IPS-18c (cell line): ENCODE measurements at regions not wholly inside any gene's neighbourhood (a gene's known extent, or its start where the extent isn't known, plus 50 kb on each side); places are given as distances from the start of the nearest gene placed in this dataset.

Experiments
- H3K4me3 ChIP-seq: 2 replicates; pipeline ENCODE4 v1.7.0; 2013; ENCODE audit warnings: low read depth, mild to moderate bottlenecking, low read length, moderate library complexity; ENCODE audit not compliant: insufficient read depth
- H3K9me3 ChIP-seq: one replicate; pipeline ENCODE4 v1.6.1; 2013; ENCODE audit warnings: mild to moderate bottlenecking, low read length, moderate library complexity; ENCODE audit not compliant: control insufficient read depth, insufficient read depth

DNA sequence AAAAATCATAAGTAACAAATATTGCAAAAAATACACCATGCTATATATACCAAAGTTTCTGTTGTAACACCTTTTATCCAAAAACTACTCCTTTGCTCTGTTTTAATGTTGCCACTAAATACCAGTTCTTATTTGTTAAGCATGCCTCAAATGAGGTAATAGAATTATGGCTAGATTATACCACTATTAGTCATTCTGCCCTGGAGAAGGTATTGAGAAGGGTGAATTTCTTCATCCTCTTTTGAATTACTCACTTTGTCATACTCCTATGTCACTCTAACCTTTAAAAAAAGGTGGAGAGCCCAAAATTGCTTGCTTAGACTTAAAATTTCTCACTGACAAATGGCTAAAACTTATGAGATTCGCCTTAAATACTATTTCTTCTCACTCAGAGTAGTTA lies 750.9 kb downstream of the MAT2B start:
- H3K9me3 ChIP-seq: no peaks in the 10 kb centered on the region

DNA sequence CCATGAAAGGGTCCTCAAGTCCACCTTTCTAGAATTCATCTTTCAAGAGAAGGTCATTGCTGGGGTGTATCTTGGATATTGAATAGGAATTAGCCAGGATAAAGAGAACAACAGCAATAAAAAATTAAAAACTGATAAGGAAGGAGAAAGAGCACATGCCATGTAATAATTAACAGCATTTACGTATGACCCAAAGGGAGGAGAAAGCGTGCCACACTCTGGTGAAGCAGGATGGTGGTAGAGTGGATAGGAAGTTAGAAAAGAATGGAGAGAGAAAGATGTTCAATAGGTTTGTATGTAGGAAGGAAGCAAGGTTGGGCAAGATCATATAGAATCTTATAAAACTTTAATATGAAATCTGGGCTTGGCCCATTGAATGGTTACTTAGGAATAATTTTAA lies 751.5 kb downstream of the MAT2B start:
- no peak overlapping the region for H3K4me3 ChIP-seq

More for the DNA sequence above, 750.9 kb downstream of the MAT2B start:
- H3K4me3 ChIP-seq: no peak overlapping the region

DNA sequence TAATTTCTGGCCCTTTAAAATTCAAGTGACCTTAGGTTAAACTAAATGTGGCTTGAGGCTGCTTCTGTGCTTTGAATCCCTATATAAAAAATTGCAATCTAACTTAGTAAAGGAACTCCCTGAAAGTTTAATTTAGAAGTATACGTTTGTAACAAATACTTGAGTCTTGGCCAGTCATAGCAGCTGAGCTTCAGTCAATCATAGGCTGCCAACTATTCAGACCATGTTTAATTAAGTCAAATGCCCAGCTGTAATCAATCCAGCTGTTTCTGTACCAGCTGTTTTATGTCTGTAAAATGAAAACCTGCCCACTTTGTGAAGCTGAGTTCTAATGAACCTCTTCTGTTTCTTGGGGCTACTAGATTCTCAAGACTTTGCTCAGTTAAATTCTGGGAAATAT lies 760.1 kb downstream of the MAT2B start:
- no peaks in the 10 kb centered on the region for H3K9me3 ChIP-seq
- H3K4me3 ChIP-seq: no peak overlapping the region

More for the DNA sequence above, 751.5 kb downstream of the MAT2B start:
- H3K9me3 ChIP-seq: no peaks in the 10 kb centered on the region

DNA sequence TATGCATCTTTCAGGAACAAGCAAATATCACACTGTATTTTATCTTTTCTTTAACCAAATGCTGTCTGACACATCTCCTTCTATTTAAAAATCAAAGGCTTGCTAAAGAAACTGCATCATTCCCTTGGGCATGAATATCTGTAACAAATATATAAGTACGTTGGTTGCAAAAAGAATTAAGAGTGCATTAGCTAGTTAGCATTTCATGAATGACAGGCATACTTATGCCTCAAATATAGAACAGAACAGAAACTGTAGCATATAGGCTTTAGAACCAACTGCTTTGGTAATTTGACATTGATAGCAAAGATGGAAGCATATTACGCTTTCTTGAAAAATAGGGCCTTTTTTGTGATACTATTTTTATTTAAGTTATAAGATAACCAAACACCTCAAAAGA lies 761.2 kb downstream of the MAT2B start:
- H3K9me3 ChIP-seq: no peaks in the 10 kb centered on the region
- no peak overlapping the region for H3K4me3 ChIP-seq

DNA sequence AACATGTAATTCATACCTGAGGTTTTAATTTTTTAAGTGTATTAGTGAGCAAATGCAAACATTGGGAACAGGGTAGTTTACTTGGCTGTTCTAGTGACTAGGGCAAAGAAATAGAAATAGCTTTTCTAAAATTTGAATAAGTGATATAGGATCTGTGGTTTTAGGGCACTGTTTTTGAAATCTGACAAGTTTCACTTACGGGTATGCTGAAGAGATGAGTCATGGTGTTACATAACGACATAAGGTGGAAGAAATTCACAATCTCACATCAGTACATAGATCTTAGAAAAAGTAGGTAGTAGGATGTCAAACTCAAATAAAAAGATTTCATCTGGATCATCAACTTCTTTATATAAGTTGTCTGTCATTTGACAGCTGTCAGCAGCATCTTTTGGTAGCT lies 772.3 kb downstream of the MAT2B start:
- H3K4me3 ChIP-seq: no peak overlapping the region
- H3K9me3 ChIP-seq: no peaks in the 10 kb centered on the region

DNA sequence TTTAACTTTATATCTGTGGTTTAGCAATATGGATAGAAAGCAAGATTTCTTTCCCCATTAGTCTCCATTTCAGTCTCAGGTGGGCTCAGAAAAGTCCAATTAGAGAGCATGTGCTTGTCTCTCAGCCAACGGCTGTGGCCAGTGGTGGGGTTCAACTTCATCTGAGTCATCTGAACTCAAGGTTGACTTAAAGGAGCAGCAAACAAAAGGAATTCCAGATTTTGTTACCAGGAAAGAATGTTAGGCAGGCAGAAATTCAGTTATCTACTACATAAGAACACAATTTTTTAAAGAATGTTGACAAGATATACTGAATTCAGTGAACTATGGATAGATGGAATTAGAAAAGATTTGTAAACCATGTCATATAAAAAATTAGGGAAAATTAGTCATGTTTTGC lies 784.1 kb downstream of the MAT2B start:
- Histone ChIP-seq H3K9me3 (no peaks in the 10 kb centered on the region), H3K4me3 (no peak overlapping the region)

DNA sequence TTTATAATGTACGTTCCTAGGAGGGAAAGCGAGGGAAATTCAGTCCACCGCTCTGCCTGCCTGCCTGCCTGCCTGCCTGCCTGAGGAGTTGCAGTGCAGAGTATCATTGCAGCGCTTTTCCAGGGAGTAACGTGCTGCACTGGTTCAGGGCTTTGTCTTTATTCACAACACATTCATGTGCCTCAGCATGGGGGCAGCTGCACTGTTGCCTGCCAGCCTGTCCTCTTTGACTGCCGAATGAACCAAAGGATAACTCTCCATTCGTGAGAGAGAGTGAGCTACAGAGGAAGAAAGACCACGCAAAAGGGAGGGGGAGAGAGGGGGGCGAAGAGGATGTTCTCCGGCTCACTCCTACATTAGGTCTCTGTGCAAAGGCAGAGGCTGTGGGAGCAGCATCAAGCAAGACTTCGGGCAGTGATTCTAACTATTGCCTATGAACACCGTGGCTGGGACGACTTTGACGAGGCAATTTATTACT lies 791.2 kb downstream of the MAT2B start:
- H3K4me3 ChIP-seq: peak overlapping the region; percentile 34; the same call in 1 of the 2 replicates
- H3K9me3 ChIP-seq: no peaks in the 10 kb centered on the region

DNA sequence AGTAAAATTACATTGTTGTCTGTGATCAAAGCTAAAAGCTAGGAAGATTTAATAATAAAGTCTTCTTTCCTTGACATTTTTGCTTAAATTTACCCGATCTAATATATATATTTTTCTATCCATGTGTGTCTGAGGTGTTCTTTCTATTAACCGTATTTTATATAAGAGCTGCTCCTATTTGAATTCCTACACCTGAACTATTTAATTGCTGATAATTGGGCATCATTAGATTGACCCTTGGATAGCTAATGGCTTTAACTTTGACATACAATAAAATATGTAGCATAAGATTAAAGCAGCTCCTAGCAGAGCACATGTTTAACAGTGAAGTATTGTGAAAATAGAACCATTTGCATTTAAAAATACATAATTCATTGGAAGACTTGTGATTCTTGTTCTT lies 792.7 kb downstream of the MAT2B start:
- no peak overlapping the region for H3K4me3 ChIP-seq
- H3K9me3 ChIP-seq: no peaks in the 10 kb centered on the region

DNA sequence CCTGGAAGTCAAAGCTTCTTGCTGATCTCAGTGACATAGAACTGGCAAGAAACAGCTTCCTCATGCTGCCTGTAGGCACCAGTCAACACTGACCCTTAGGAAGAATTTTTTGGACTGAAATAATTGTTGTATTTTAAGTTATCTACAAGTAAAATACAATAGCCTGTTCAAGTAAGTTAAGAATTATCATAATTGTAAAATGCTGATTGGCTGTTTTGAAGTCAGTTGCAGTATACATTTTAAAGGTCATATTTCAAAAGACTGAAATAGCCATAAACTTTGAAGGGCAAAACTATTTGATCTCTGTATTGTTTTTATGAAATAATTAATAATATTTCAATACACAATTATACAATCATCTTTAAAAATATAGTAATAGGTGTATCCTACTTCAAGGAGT lies 794.9 kb downstream of the MAT2B start:
- Histone ChIP-seq H3K9me3 (no peaks in the 10 kb centered on the region), H3K4me3 (no peak overlapping the region)

DNA sequence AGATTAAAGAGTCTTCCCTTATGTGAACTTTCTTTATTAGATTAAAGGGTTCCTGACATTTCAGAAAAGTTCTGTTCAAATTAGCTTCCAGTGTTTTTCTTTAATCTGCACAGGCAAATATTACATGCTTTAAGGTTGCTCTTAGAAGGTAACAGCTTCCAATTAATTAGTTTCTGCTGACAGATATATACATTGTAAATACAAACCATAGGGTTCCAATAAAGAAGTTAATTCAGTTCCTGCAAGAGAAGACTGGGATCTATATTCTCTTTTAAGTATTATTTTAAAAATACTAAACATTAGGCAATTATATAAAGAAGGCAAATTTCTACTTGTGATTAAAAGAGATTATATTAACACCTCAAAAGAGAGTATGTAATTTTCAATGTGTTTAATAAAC lies 795.7 kb downstream of the MAT2B start:
- H3K9me3 ChIP-seq: no peaks in the 10 kb centered on the region
- no peak overlapping the region for H3K4me3 ChIP-seq

DNA sequence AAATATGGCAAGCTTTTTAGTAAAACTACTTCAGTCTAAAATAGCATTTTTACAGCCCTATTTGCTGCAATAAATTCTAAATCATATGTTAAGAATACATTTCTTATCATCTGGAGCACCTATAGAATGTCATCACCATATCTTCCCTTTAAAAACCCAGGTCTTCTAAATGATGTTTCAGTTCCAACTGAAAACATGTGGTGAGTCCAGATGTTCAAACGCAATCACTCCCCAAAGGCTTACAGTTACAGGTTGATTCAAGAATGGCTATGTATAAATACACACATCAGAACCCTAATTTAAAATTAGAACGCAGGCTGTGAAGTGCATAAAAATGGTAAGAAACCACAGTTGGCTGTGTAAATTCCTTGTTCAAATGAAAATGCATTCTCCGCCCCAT lies 796.3 kb downstream of the MAT2B start:
- Histone ChIP-seq H3K4me3 (no peak overlapping the region), H3K9me3 (no peaks in the 10 kb centered on the region)

DNA sequence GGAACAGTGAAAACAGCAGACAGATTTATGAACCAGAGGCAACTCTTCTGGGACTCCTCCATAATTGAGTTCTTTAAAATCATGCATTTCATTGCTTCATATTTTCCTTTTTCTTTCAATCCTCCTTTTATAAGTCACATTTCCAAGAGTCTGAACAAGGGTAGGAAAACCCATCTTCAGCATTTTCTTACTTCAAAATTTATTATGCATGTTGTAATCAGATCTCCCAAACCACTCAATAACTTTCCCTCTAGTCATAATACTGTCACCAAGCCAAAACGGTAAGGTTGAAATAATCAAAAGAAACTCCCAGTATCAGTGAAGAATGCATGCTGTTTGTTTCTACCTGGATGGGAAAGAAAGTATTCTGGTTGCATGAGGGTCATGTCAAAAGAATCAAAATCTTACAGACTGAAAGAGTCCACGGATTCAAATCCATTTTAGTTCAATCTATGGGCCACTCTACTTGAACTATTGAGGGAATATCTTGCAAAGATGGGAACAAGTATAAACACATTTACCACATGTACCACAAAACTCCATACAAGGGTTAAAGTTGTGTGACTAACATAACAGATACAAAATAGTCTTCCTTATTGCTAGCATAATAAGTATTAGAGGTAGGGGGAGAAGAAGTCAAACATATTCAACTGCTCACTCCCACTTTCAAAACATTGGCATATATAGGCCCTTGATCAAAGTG lies 797.3 kb downstream of the MAT2B start:
- H3K9me3 ChIP-seq: no peaks in the 10 kb centered on the region
- no peak overlapping the region for H3K4me3 ChIP-seq

DNA sequence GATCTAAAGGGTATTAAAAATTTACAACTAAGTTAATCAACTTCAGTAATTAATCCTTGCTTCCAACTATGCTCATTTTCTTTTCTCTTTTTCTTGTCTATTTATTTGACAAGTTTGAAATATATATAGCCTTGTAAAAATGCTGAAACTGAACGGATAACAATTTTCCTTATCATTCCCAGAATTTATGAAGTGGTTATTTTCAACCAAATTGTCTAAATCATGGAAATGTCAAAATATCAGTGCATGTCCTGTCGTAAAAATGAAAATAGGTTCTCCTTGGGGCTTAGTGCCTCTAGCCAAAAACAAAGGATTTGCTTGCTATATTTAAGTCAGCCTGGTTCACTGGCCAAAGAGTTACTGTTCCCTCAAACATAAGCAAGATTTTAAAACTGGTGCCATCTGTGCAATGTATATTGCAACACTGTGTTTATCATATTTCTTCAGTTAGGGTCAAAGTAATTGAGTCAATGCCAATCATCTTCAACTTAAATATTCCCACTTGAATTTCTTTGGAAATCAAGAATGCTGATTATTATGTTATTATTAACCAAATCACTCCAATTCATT lies 798.3 kb downstream of the MAT2B start:
- Histone ChIP-seq H3K4me3 (no peak overlapping the region), H3K9me3 (no peaks in the 10 kb centered on the region)

DNA sequence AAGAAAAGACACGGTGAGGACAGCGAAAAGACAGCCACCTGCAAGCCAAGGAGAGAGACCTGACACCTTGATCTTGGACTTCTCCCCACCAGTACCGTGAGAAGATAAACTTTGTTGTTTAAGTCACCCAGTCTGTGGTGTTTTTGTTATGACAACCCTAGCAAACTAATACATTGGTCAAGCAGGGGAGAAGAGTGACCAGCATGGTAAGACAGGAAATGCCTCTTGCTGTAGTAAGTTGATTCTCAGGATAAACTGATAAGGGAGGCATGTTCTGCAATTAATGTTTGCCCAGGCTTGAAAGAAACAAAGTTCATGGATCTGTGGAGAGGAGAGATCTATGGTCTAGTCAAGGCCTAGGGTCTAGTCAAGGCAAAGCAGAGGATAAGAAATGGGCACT lies 801.2 kb downstream of the MAT2B start:
- no peaks in the 10 kb centered on the region for H3K9me3 ChIP-seq
- H3K4me3 ChIP-seq: no peak overlapping the region

DNA sequence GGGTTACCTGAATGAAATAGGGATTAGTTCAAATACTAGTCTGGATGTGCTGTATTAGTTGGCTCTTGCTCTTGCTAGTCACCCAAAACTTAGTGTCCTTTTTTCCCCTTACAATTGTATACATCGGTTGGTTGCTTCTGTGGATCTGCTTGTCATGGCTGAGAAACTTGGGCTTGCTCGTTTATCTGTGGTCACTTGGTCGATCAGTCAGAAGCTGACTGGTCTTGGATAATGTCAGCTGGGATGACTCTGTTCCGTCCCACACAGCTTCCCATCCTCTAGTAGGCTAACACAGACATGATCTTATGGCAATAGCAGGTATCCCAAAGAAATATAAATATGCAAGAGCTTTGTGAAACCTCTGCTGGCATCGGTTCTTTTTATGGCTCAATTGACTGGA lies 807.4 kb downstream of the MAT2B start:
- Histone ChIP-seq H3K9me3 (no peaks in the 10 kb centered on the region), H3K4me3 (no peak overlapping the region)

DNA sequence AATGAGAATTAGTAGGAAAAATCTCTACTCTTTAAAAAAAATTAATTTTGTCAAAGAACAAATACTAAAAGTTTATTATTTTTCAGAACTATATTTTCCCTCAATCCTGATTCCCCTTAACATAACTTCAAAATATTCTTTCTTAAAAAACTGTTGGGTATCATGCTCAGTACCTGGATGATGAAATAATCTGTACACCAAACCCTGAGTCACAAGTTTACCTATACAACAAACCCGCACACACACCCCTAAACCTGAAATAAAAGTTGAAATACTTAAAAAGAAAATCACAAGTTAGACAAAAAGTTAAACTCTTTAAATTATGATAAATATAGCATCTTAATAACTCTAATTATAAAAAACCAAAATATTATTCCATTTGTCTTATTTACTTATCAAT lies 812.3 kb downstream of the MAT2B start:
- H3K4me3 ChIP-seq: no peak overlapping the region
- no peaks in the 10 kb centered on the region for H3K9me3 ChIP-seq

DNA sequence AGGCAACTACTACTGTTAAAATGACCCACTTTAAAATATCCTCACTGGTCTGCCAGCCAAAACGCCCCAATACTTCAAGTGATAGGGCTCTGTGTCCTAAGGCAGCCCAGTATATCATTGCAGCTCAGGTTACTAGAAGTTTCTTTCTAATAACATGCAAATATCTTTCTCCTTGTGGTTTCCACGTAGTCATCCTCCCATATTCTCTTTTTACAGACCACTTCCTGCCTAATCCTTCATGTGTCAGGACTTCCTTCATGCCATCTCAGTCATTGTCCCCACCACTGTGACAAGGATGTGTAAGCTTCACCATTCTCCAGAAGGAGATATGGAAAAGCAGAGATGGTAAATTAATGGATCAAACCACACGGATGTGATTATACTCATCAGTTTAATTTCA lies 813.7 kb downstream of the MAT2B start:
- no peak overlapping the region for H3K4me3 ChIP-seq
- no peaks in the 10 kb centered on the region for H3K9me3 ChIP-seq

DNA sequence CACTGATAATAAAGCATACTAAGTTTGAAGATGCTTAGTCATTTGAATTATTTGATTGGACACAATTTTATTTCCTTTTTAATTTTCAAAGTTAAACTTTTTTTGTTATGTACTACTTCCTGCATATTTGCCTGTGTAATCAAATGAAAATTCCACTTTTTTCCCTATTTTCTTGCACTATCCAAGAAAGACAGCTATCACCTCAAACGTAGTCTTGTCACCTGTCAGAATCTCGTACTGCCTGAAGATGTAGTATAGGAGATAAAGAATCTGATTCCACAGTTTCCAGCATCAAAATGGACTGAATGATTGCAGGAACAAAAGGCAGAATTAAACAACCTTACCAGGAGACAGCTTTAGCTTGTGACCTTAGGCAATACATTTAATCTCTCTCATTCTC lies 818.8 kb downstream of the MAT2B start:
- Histone ChIP-seq H3K9me3 (no peaks in the 10 kb centered on the region), H3K4me3 (no peak overlapping the region)

DNA sequence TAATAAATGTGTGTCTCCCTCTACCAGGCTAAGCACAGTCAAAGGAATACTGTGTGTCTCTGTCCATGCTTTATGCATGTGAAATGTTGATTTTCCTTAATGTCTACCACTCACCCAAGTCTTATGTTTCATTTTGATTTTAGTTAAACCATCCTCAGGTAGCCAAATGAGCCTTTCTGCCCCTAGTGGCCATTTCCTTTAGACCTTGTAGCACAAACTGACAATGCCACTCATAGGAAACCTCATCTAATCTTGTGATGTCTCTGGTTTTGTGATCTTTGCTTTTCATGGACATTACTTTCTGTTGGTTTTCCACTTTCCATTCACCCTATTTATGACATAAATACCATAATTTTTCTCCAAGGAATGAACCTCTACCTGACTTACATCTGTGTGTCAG lies 820.8 kb downstream of the MAT2B start:
- H3K9me3 ChIP-seq: no peaks in the 10 kb centered on the region
- H3K4me3 ChIP-seq: no peak overlapping the region
